GM18868 (cell line): ENCODE measurements at regions not wholly inside any gene's neighbourhood (a gene's known extent, or its start where the extent isn't known, plus 50 kb on each side); places are given as distances from the start of the nearest gene placed in this dataset.
"Not testable (repeated sequence)": the region's sequence is repeated elsewhere in the genome, so short reads cannot be mapped to it uniquely, and the experiment has no call there.

Experiments
- ATAC-seq: cut with Tn5 transposase; IDR thresholded peaks from one replicate; pipeline ENCODE4 v1.9.1; 2021; ENCODE audit warnings: mild to moderate bottlenecking, moderate library complexity; ENCODE audit not compliant: unreplicated experiment

- no peak for ATAC-seq
Measured at GRCh38 chr10:2401459-2401858, 664.1 kb upstream of the ADARB2 start.

DNA sequence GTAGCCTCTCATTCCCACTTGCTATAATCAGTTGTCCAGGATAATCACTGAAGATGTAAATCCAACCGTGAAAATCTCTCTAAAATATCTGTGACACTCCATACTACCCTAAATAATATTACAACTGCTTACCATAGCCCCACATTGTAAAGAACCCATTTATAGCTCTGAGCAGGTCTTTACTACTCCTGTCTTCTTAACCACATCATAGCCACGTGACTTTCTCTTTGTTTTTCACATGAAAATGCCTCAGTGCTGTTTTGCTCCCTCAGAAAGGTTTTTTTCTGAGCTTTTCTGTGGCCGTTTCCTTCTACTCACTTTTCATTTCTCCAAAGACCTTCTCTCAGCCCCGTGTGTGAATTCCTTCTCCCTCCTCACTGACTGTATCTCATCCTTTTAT lies 662.2 kb upstream of the ADARB2 start:
- no peak for ATAC-seq

GRCh38 chr10:2392145-2392812 lies 655.0 kb upstream of the ADARB2 start:
- ATAC-seq, result no peak

DNA sequence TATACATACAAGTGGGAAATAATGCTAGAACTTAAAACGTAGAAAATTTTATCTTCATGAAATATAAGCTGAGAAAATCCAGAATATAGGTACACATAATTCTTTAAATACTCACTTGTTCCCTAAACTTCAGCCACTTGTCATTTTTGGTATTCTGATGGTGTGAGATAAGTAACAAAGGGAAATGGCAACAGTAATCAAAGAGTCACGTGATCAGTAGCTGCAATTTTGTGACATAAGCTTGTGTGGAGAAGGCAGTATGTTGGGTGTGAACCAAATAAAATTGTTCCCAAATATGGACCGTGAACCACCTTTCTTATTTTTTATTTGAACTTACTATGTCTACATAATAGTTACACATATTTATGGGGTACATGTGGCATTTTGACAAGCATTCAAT lies 650.3 kb upstream of the ADARB2 start:
- ATAC-seq, result no peak

DNA sequence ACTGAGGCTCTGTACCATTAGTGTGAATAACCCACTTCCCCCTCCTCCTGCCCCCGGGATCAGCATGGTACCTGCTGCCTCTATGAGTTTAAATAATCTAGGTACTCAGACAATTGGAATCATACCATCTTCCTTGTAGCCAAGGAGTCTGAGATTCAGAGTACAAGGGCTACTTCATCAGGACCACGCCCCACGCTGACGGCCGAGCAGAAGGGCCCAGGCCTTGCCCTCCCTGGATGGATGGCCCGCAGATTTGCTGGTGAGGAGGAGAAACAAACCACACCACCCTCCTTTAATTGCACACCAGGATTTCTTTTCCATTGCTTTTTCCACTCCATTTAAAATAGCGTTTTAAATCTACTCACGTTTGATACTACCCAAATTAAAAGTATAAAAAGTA lies 649.9 kb upstream of the ADARB2 start:
- no peak for ATAC-seq

GRCh38 chr10:2380218-2380617 lies 642.9 kb upstream of the ADARB2 start:
- no peak for ATAC-seq

GRCh38 chr10:2367083-2367482 lies 629.8 kb upstream of the ADARB2 start:
- ATAC-seq, result no peak

DNA sequence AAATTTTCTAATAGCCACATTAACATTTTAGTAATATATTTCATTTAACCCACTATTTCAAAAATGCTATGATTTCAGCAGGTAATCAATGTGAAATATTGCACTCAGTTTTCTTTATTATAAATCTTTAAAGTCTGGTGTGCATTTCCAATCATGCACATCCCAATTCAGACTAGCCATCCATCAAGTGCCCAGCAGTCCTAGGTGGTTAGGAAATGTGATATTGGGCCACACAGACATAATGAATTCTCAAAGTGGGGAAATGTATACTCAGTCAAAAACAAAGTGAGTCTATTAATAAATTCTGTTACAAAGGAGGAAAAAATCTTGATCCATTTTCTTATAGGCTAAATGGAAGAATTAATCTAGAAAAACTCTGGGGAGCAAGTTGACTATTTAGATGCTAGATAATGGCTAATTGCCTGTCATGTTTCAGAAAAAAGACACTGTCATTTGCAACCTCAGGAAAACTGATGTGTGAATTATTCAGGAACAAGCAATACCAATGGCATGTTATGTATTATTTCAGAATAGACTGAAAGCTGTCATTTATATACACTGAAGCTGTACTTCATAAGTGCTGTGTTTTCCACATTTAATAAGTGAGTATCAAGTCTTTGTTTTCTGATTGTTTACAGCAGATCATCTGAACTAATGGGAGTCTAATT lies 629.1 kb upstream of the ADARB2 start:
- no peak for ATAC-seq

DNA sequence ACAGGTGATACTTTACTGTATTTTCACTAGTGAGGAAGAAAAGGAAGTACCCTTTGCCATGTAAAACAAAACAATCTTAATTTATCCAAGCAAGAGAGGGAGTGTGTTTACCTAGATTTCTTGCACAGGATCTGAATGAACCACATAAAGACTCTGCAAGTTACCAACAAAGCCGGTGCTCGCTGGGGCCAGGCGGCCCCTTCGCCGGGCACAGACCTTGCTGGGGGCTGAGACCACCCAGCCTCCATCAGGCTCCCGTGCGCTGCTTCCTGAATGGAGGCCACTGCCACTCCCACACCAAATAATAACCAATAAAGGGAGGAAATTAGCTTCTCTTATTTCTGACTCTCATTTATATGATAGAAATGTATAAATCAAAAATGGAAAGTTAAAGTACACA lies 625.0 kb upstream of the ADARB2 start:
- no peak for ATAC-seq

DNA sequence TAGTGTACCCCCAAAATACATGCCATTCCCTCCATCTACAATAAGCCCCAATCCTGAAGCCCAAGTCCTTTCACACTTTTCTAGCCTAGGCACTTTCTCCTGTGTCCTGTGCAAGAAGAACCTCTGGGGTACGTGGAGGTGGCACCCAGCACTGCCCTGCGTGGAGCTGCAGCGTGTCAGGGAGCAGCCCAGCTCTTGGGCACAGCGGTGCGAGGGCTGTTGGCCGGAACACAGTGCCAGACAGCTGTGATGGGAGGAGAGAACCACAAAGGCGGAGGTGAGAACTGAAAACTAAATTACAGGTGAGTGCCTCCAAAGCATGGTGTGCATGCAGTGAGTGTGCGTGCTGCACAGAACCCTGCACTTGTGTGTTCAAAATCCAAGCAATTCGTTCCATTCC lies 621.3 kb upstream of the ADARB2 start:
- ATAC-seq, result no peak

DNA sequence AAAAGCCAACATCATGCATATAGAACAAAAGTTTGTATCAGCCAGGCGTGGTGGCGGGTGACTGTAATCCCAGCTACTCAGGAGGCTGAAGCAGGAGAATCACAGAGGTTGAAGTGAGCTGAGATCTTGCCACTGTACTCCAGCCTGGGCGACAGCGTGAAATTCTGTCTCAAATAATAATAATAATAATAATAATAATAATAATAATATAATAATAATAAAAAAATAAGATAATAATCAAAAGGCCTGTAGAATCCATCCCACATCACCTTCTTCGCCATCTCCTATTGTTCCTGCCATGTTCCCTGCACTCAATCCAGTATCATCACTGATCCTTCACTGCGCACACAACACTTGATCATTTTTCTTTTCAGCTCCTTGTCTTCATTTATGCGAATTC lies 619.3 kb upstream of the ADARB2 start:
- no peak for ATAC-seq

DNA sequence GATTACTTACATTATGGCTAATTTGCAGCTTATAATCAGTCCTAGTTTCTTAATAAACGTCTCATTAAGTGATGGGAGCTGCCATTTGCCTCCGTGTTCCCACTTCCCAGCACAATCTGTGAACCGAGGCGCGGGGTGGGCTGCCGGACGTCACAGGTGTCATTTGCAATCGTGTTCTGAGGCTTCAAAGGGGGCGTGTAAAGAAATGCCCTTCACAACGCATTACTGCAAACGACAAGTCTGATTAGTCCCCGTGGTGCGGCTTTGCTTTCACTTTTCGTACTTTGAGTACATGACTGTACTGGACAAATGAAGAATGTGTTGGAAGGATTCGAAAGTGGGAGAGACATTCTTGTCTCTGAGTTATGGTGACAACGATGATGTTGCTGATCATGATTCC lies 614.2 kb upstream of the ADARB2 start:
- ATAC-seq, result no peak

- ATAC-seq, result no peak
Measured at GRCh38 chr10:2342206-2342605, 604.9 kb upstream of the ADARB2 start.

DNA sequence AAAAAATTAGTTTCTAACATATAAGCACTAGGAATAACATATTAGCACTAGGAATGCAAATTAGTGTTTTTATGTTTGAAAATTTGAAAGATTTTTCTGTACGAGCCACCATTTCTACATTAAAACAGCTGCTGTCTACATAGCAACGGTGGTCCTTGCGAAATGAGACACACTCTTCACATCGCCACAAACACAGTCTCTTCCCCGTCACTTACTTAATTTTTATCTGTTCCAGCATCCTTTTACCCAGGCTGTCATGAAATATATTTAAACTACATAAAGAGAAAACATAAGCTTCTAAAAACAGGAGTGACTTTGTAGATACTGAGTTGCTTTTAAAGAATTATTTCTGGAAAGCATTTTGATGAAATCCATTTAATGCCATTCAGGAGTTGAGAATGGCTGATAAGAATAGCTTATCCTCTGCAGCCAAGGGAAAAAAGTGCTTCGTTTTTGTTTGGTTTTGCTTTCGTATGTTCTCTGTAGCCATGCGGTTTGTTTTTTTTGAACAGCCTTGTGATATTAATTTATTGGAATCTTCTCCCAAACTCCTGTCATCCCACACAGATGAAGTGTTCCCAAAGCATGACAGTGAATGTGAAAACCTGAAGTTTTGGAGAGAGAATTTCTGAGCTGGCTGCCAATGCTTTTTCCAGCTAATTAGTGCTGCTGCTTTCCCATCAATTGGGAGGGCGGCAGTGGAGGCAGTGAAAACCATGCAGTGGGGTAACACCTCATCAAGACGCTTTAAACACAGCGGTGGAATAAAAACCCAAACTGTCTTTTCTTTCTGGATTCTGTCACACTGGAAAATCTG lies 603.7 kb upstream of the ADARB2 start:
- ATAC-seq, result no peak

DNA sequence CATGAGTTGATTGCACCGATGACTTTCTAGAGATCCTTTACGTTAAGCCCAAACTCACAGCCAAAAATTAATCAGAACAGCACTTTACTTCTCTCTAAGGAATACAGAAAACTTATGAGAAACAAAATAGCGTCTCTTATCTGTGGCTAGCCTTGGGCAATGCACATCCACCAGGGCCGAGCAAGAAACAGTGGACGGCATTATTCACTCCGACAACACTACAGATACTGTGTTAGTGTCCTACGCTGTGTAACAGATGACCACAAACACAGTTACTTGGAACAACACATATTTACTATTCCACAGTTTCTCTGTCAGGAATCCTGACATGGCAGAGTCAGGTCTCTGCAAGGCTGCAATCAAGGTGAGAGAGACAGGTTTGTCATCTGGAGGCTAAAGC lies 598.3 kb upstream of the ADARB2 start:
- ATAC-seq, result no peak

- no peak for ATAC-seq
Measured at GRCh38 chr10:2334575-2334974, 597.2 kb upstream of the ADARB2 start.

DNA sequence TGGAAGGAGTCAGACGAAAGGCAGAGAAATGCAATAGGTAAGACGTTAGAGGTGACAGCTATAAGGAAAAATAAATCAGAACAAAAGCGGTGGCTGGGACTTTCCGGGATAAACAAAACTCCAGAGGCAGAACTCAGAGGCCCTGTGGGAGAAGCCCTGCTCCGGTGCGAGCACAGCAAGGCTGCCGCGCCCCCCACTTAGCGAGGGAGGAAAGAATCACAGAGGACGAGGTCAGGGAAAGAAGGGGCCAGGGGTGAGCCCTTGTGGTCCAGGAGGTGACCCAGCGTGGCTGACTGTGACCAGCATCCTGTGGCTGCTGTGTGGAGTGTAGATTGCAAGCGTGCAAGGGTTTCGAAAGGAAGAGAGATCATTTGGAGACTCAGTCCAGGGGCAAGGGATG lies 591.8 kb upstream of the ADARB2 start:
- no peak for ATAC-seq

- no peak for ATAC-seq
Measured at GRCh38 chr10:2326411-2326810, 589.1 kb upstream of the ADARB2 start.

GRCh38 chr10:2315045-2315485 lies 577.7 kb upstream of the ADARB2 start:
- ATAC-seq, result not testable (repeated sequence)

- ATAC-seq, result no peak
Measured at GRCh38 chr10:2306081-2306480, 568.8 kb upstream of the ADARB2 start.

DNA sequence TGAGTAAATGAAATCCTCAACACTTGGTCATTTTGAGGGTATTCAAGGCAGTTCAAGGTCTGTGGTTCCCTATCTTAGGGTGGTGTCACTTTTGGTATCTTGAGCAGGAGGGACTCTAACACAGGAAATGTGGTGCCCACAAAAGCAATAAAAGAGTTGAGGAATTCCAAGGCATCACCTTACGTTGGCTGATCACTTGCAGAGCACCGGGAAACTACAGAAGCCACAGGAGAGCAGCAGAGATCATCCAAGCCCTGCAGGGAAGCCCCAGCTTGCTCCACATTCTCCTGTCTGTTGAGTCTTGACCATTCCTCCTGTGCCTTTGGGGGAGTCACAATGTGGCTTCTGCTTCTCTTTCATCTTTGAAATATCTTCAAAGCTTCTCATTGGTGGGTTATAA lies 565.8 kb upstream of the ADARB2 start:
- no peak for ATAC-seq

- no peak for ATAC-seq
Measured at GRCh38 chr10:2301227-2301626, 563.9 kb upstream of the ADARB2 start.
